ENCODE measurements at regions not wholly inside any gene's neighbourhood (a gene's known extent, or its start where the extent isn't known, plus 50 kb on each side); places are given as distances from the start of the nearest gene placed in this dataset.
"Not testable (repeated sequence)": the region's sequence is repeated elsewhere in the genome, so short reads cannot be mapped to it uniquely, and the experiment has no call there.

- no peak for DNase-seq (ENCODE audit: extremely low spot score, unreplicated experiment)
- H3K27ac Mint-ChIP-seq: no peak overlapping the region
- H3K9me3 Mint-ChIP-seq: no peaks in the 10 kb centered on the region
- no peaks in the 10 kb centered on the region for H3K4me1 Mint-ChIP-seq (ENCODE audit: unreplicated experiment)
- no peaks in the 10 kb centered on the region for H3K36me3 Mint-ChIP-seq
- no peak overlapping the region for H3K4me3 Mint-ChIP-seq
- TF ChIP-seq CTCF (conservative IDR thresholded peaks at IDR 0.05): no peak
- H3K27me3 Mint-ChIP-seq: no peaks in the 10 kb centered on the region
Observed at GRCh38 chr6:67102743-67103142, 1395.7 kb upstream of the EYS start.

DNA sequence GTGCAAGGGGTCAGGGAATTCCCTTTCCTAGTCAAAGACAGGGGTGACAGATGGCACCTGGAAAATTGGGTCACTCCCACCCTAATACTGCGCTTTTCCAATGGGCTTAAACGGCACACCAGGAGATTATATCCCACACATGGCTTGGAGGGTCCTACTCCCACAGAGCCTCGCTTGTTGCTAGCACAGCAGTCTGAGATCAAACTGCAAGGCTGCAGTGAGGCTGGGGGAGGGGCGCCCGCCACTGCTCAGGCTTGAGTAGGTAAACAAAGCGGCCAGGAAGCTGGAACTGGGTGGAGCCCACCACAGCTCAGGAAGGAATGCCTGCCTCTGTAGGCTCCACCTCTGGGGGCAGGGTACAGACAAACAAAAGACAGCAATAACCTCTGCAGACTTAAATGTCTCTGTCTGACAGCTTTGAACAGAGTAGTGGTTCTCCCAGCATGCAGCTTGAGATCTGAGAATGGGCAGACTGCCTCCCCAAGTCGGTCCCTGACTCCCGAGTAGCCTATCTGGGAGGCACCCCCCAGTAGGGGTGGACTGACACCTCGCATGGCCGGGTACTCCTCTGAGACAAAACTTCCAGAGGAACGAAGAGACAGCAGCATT, 1388.7 kb upstream of the EYS start:
- DNase-seq (ENCODE audit: extremely low spot score, unreplicated experiment); H3K9me3 Mint-ChIP-seq; H3K27me3 Mint-ChIP-seq; H3K4me3 Mint-ChIP-seq; H3K27ac Mint-ChIP-seq; H3K36me3 Mint-ChIP-seq; H3K4me1 Mint-ChIP-seq (ENCODE audit: unreplicated experiment): not testable (repeated sequence)

- H3K4me1 Mint-ChIP-seq (ENCODE audit: unreplicated experiment): no peaks in the 10 kb centered on the region
- H3K4me3 Mint-ChIP-seq: no peak overlapping the region
- H3K36me3 Mint-ChIP-seq: no peaks in the 10 kb centered on the region
- H3K27ac Mint-ChIP-seq: no peak overlapping the region
- no peak for DNase-seq (ENCODE audit: extremely low spot score, unreplicated experiment)
- TF ChIP-seq CTCF (conservative IDR thresholded peaks at IDR 0.05): no peak
- H3K27me3 Mint-ChIP-seq: no peaks in the 10 kb centered on the region
- peaks cover 5% of the 10 kb centered on the region for H3K9me3 Mint-ChIP-seq
Observed at GRCh38 chr6:67094431-67094946, 1387.5 kb upstream of the EYS start.

DNA sequence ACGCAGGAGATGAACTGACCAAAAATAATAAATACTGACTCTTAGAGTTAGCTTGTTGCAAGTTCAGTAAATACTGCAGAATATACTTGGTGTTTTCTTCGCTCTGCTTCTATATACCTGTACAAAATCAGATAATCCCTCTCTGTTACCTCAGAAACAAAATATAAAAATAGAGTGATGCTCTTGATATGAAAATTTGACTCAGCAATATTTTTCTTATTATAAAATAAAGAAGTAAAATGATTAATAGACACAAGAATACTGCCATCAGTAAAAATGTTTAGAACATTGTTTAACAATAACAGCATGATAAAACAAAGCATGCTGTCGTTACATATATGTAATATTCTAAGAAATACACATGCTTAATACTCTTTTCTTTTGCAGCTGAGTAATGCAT, 1366.9 kb upstream of the EYS start:
- Mint-ChIP-seq H3K4me3 (no peak overlapping the region), H3K27me3 (no peaks in the 10 kb centered on the region), H3K27ac (no peak overlapping the region), H3K36me3 (no peaks in the 10 kb centered on the region), H3K9me3 (no peaks in the 10 kb centered on the region), H3K4me1 (ENCODE audit: unreplicated experiment) (no peaks in the 10 kb centered on the region)
- no peak for DNase-seq (ENCODE audit: extremely low spot score, unreplicated experiment)
- no peak for TF ChIP-seq CTCF (conservative IDR thresholded peaks at IDR 0.05)

- Mint-ChIP-seq H3K4me3 (no peak overlapping the region), H3K9me3 (no peaks in the 10 kb centered on the region), H3K36me3 (no peaks in the 10 kb centered on the region), H3K27ac (no peak overlapping the region), H3K27me3 (no peaks in the 10 kb centered on the region), H3K4me1 (ENCODE audit: unreplicated experiment) (no peaks in the 10 kb centered on the region)
- no peak for DNase-seq (ENCODE audit: extremely low spot score, unreplicated experiment)
- no peak for TF ChIP-seq CTCF (conservative IDR thresholded peaks at IDR 0.05)
Observed at GRCh38 chr6:67068781-67069180, 1361.8 kb upstream of the EYS start.

DNA sequence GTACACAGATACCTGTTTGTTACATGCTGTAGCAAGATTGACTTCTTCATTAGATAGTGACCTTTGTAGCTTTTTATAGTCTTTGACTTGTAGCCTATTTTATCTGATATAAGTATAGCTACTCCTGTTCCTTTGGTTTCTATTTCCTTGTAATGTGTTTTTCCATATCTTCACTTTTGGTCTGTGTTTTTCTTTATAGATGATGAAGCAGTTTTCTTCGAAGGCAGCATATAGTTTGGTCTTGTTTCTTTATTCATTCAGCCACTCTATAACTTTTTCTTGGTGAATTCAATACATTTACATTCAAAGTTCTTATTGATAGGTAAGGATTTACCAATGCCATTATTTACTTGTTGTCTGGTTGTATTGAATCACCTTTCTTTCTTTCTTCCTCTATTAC, 1357.3 kb upstream of the EYS start:
- Mint-ChIP-seq H3K4me3 (no peak overlapping the region), H3K36me3 (no peaks in the 10 kb centered on the region), H3K4me1 (ENCODE audit: unreplicated experiment) (no peaks in the 10 kb centered on the region), H3K27me3 (no peaks in the 10 kb centered on the region), H3K27ac (no peak overlapping the region), H3K9me3 (no peaks in the 10 kb centered on the region)
- TF ChIP-seq CTCF (conservative IDR thresholded peaks at IDR 0.05): no peak
- no peak for DNase-seq (ENCODE audit: extremely low spot score, unreplicated experiment)
